NCI-H2196 (cell line): ENCODE measurements at regions not wholly inside any gene's neighbourhood (a gene's known extent, or its start where the extent isn't known, plus 50 kb on each side); places are given as distances from the start of the nearest gene placed in this dataset.
"Not testable (repeated sequence)": the region's sequence is repeated elsewhere in the genome, so short reads cannot be mapped to it uniquely, and the experiment has no call there.

Source experiments
- DNase-seq: peaks from one replicate; lab custom pipeline; 2025; ENCODE audit not compliant: unreplicated experiment; lab: John Stamatoyannopoulos, UW

GRCh38 chr1:60864722-60865121 is 217.6 kb upstream of the NFIA start:
- no peak for DNase-seq

- DNase-seq: no peak
Observed at GRCh38 chr1:60863131-60863530, 219.2 kb upstream of the NFIA start.

GRCh38 chr1:60861961-60862567 is 220.3 kb upstream of the NFIA start:
- no peak for DNase-seq

DNA sequence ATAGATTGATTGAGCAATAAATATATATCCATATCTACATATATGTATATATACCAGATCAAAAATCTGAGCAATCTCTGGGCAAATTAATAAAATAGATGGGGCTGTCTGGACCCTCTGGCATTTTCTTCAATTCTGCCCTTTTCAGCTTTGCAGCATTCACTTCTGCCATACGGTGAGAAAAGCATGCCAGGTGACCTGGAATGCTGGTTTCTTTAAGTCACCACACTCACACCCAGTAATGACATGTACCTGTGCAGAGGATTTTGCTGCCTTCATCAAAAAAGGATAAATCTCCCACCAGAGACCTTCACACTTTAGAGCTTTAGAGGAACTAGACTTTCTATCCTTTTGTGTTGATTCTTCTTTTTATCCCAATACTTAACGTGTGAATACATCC is 223.2 kb upstream of the NFIA start:
- DNase-seq: no peak

DNA sequence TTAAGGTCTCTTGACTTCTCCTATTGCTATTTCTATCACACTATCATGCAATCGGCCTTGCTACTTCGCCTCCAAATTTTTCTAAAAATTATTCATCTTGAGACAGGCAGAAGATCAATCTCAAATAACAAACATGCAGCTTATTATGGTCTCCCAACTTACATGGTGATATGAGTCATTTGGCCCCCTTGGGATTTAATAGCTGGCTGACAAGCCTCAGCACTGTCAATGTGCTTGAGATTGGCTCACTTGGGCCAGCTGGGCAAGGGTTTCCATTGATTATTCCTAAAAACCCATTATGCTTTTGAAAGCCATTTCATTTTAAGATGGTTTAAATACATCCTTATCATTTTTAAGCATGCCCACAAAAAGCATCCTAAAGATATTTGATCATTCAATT is 224.5 kb upstream of the NFIA start:
- no peak for DNase-seq

- no peak for DNase-seq
Observed at GRCh38 chr1:60850084-60850483, 232.3 kb upstream of the NFIA start.

DNA sequence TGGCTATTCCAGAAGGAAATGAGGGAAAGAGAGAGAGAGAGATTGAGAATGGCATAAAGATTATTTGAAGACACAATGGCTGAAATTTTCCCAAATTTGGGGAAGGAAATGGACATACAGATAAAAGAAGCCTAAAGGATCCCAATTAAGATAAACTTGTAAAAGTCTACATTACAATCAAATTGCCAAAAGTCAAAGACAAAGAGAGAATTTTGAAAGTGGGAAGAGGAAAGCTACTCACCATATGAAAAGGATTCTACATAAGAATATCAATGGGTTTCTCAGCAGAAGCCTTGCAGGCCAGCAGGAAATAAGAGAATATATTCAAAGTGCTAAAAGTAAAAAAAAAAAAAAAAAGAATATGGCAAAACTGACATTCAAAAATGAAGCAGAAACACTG is 233.0 kb upstream of the NFIA start:
- no peak for DNase-seq

DNA sequence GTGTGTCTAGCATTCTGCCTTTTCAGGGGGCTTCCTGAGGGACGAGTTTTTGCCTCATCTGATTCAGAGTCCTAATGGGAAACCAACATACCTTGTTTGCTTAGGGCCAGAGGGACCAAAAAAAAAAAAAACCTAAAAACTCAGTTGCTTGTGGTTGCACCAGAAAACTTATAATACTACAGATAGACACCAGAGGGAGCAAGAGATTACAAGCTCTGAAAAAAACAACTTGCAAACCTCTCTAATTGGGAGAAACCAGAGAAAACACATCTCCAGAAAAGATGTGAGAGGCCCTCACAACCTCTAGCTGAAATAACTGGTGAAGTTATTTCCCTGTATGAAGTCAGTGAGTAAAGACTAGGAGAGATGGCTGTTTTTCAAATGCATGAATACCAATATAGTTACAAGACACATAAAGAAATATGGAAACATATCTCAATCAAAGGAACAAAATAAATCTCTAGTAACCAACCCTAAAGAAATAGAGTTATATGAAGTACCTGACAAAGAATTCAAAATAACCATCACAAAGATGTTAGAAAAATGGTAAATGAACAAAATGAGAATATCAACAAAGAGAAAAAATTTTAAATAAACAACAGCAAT is 233.7 kb upstream of the NFIA start:
- peak; percentile 40 for DNase-seq

DNA sequence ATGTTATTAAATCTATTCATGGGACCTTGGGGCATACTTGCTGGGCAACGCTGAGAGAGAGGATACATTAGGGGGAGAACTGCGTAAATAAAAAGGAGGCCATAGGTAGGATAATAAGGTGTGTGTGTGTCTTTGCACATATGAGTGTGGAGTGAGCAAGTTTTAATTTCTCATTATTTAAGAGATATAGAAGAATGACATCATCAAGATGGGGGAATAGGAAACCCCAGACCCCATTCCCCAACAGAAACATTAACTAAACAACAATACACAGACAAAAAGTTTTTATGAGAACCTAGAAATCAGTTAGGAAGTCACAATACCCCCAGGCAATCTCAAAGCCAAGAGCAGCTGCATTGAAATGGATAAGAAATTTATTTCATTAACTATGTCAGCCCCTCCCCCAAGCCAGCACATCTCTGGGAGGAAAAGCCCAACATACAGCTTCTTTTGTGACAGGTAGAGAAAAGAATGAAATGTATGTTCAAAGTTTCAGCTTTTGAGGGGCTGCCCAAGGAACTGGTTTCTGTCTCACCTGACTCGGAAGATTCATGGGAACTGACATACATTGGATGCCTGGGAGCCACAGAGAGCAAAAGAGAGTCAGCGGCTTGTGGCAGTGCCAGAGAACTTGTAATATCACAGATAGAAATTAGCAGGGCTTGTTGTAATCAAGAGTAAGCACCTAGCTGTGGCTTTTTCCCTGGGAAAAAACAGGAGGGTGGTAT is 234.3 kb upstream of the NFIA start:
- DNase-seq: no peak

DNA sequence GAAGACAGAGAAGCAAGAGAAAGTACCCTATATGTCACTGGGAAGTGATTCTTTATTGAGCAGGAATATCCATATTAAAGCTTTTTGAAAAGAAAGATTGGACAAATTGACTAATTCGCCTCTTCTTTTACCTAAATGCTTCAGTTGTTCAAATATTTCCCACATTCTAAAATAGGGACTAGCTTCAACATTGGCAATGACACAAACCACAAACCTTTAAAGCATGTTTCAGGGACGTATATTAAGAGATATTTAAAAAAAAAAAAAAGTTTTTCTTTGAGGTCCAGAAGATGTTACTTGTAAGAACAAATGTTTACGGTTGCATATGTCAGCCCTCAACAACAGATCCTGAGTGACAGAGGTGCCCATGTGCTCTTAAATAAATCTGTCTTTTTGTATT is 235.0 kb upstream of the NFIA start:
- no peak for DNase-seq

DNA sequence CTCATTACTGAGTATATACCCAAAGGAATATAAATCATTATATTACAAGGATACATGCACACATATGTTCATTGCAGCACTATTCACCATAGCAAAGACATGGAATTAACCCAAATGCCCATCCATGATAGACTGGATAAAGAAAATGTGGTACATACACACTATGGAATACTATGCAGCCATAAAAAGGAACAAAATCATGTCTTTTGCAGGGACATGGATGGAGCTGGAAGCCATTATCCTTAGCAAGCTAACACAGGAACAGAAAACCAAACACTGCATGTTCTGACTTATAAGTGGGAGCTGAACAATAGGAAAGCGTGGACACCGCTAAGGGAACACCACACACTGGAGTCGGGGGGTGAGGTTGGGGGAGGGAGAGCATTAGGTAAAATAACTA is 236.7 kb upstream of the NFIA start:
- not testable (repeated sequence) for DNase-seq

- no peak for DNase-seq
Observed at GRCh38 chr1:60842304-60842703, 240.1 kb upstream of the NFIA start.

GRCh38 chr1:60841116-60842046 is 241.0 kb upstream of the NFIA start:
- no peak for DNase-seq

GRCh38 chr1:60840476-60840875 is 241.9 kb upstream of the NFIA start:
- DNase-seq: not testable (repeated sequence)

DNA sequence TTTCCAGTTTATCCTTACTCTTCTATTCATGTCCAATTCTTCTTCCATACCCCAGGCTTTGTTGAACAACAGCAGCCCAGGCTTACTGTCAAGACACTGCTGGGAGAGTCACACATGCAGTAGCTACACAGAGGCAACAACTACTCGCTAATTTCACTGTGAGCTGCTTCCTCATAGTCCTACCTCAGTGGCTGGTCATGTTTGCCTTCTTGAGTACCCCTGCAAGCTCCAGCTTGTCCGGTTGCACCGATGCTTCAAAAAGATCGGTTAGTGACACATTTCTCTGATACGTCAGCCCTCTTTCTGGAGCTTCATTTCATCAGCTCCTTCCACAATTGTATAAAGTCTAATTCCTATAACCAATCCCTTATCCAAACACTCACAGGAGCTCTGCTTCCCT is 246.7 kb upstream of the NFIA start:
- no peak for DNase-seq

- DNase-seq: no peak
Observed at GRCh38 chr1:60833173-60833572, 249.2 kb upstream of the NFIA start.

GRCh38 chr1:60832367-60832766 is 250.0 kb upstream of the NFIA start:
- no peak for DNase-seq

DNA sequence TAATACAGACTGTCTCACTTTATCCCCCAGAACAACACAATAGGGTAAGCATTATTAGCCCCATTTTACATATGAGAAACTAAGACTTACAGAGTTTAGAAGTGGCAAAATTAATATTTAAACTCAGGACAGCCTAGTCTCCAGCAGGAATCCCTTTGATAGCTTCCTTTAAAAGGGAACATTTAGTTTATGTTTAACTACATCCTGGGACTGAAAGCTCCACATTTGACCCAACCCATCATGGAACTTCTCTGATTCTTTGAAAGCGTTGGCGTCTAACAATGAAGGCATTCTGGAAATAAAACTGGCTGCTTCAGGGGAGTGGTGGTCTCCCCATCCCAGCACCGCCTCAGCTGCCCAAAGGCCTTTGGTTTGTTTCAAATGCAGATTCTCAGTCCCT is 250.6 kb upstream of the NFIA start:
- DNase-seq: no peak

- DNase-seq: no peak
Observed at GRCh38 chr1:60828944-60829343, 253.4 kb upstream of the NFIA start.

GRCh38 chr1:60826320-60827094 is 255.9 kb upstream of the NFIA start:
- no peak for DNase-seq

GRCh38 chr1:60825593-60825992 is 256.8 kb upstream of the NFIA start:
- no peak for DNase-seq
